ENCODE measurements at regions not wholly inside any gene's neighbourhood (a gene's known extent, or its start where the extent isn't known, plus 50 kb on each side); places are given as distances from the start of the nearest gene placed in this dataset.

GRCh38 chr12:109648521-109648920 lies 65.1 kb upstream of the FAM222A start:
- Histone ChIP-seq H3K27ac (ENCODE audit: low read length) (no peak overlapping the region), H3K4me3 (ENCODE audit: low read length) (no peak overlapping the region)

GRCh38 chr12:109650808-109651207 lies 62.8 kb upstream of the FAM222A start:
- Histone ChIP-seq H3K9ac (ENCODE audit: low read length) (no peak overlapping the region), H3K4me2 (ENCODE audit: low read depth, low read length, poor library complexity, severe bottlenecking) (no peak overlapping the region), H3K4me3 (ENCODE audit: low read length) (no peak overlapping the region), H3K27ac (ENCODE audit: low read length) (no peak overlapping the region), H3K9me2 (replicated peaks; ENCODE audit: insufficient read depth, low read length) (no peaks in the 10 kb centered on the region), H3K79me2 (ENCODE audit: low read length) (no peaks in the 10 kb centered on the region), H3K4me1 (ENCODE audit: low read length) (peaks cover 12% of the 10 kb centered on the region), H3K27me3 (ENCODE audit: low read length) (no peaks in the 10 kb centered on the region; the same call in 1 of the 2 replicates), H4K20me1 (ENCODE audit: insufficient read depth, low read depth, low read length) (no peaks in the 10 kb centered on the region), H3K36me3 (ENCODE audit: insufficient read depth, low read length) (no peaks in the 10 kb centered on the region), H3K9me3 (ENCODE audit: low read length) (no peaks in the 10 kb centered on the region), H2AFZ (ENCODE audit: low read length) (no peak overlapping the region)
- peak; percentile 43 for DNase-seq

More at GRCh38 chr12:109648521-109648920, 65.1 kb upstream of the FAM222A start:
- no peaks in the 10 kb centered on the region for H4K20me1 ChIP-seq (ENCODE audit: insufficient read depth, low read depth, low read length)
- no peak overlapping the region for H3K9ac ChIP-seq (ENCODE audit: low read length)
- H3K79me2 ChIP-seq (ENCODE audit: low read length): no peaks in the 10 kb centered on the region
- no peaks in the 10 kb centered on the region; the same call in 1 of the 2 replicates for H3K27me3 ChIP-seq (ENCODE audit: low read length)
- H2AFZ ChIP-seq (ENCODE audit: low read length): no peak overlapping the region
- H3K9me3 ChIP-seq (ENCODE audit: low read length): no peaks in the 10 kb centered on the region
- no peak overlapping the region for H3K4me2 ChIP-seq (ENCODE audit: low read depth, low read length, poor library complexity, severe bottlenecking)
- peaks cover 6% of the 10 kb centered on the region for H3K4me1 ChIP-seq (ENCODE audit: low read length)
- no peak for DNase-seq
- H3K36me3 ChIP-seq (ENCODE audit: insufficient read depth, low read length): no peaks in the 10 kb centered on the region
- H3K9me2 ChIP-seq (replicated peaks; ENCODE audit: insufficient read depth, low read length): no peaks in the 10 kb centered on the region

- Histone ChIP-seq H3K9me3 (ENCODE audit: low read length) (no peaks in the 10 kb centered on the region), H3K4me2 (ENCODE audit: low read depth, low read length, poor library complexity, severe bottlenecking) (no peak overlapping the region), H4K20me1 (ENCODE audit: insufficient read depth, low read depth, low read length) (no peaks in the 10 kb centered on the region), H3K9ac (ENCODE audit: low read length) (no peak overlapping the region), H3K4me3 (ENCODE audit: low read length) (no peak overlapping the region), H3K27me3 (ENCODE audit: low read length) (no peaks in the 10 kb centered on the region; the same call in 1 of the 2 replicates), H3K36me3 (ENCODE audit: insufficient read depth, low read length) (no peaks in the 10 kb centered on the region), H3K27ac (ENCODE audit: low read length) (no peak overlapping the region), H3K79me2 (ENCODE audit: low read length) (no peaks in the 10 kb centered on the region), H2AFZ (ENCODE audit: low read length) (no peak overlapping the region), H3K4me1 (ENCODE audit: low read length) (peaks cover 19% of the 10 kb centered on the region), H3K9me2 (replicated peaks; ENCODE audit: insufficient read depth, low read length) (no peaks in the 10 kb centered on the region)
- no peak for DNase-seq
These were observed 62.0 kb upstream of the FAM222A start for GRCh38 chr12:109651596-109651995.

- Histone ChIP-seq H4K20me1 (ENCODE audit: insufficient read depth, low read depth, low read length) (no peaks in the 10 kb centered on the region), H3K4me2 (ENCODE audit: low read depth, low read length, poor library complexity, severe bottlenecking) (no peak overlapping the region), H3K9me3 (ENCODE audit: low read length) (no peaks in the 10 kb centered on the region), H3K79me2 (ENCODE audit: low read length) (no peaks in the 10 kb centered on the region), H3K9ac (ENCODE audit: low read length) (no peak overlapping the region), H3K4me3 (ENCODE audit: low read length) (no peak overlapping the region), H3K9me2 (replicated peaks; ENCODE audit: insufficient read depth, low read length) (no peaks in the 10 kb centered on the region), H3K36me3 (ENCODE audit: insufficient read depth, low read length) (no peaks in the 10 kb centered on the region), H2AFZ (ENCODE audit: low read length) (no peak overlapping the region), H3K4me1 (ENCODE audit: low read length) (peaks cover 28% of the 10 kb centered on the region), H3K27me3 (ENCODE audit: low read length) (no peaks in the 10 kb centered on the region; the same call in 1 of the 2 replicates), H3K27ac (ENCODE audit: low read length) (no peak overlapping the region)
- DNase-seq: no peak
These were observed 61.2 kb upstream of the FAM222A start for GRCh38 chr12:109652233-109652976.

- H3K9me2 ChIP-seq (replicated peaks; ENCODE audit: insufficient read depth, low read length): no peaks in the 10 kb centered on the region
- no peaks in the 10 kb centered on the region for H3K36me3 ChIP-seq (ENCODE audit: insufficient read depth, low read length)
- no peaks in the 10 kb centered on the region for H4K20me1 ChIP-seq (ENCODE audit: insufficient read depth, low read depth, low read length)
- H3K9ac ChIP-seq (ENCODE audit: low read length): no peak overlapping the region
- peaks cover 31% of the 10 kb centered on the region for H3K4me1 ChIP-seq (ENCODE audit: low read length)
- no peak overlapping the region for H3K27ac ChIP-seq (ENCODE audit: low read length)
- DNase-seq: no peak
- no peaks in the 10 kb centered on the region for H3K9me3 ChIP-seq (ENCODE audit: low read length)
- no peak overlapping the region for H2AFZ ChIP-seq (ENCODE audit: low read length)
- no peak overlapping the region for H3K4me3 ChIP-seq (ENCODE audit: low read length)
- H3K4me2 ChIP-seq (ENCODE audit: low read depth, low read length, poor library complexity, severe bottlenecking): no peak overlapping the region
- H3K79me2 ChIP-seq (ENCODE audit: low read length): no peaks in the 10 kb centered on the region
- H3K27me3 ChIP-seq (ENCODE audit: low read length): no peaks in the 10 kb centered on the region; the same call in 1 of the 2 replicates
These were observed 60.7 kb upstream of the FAM222A start for GRCh38 chr12:109652977-109653264.

- Histone ChIP-seq H3K36me3 (ENCODE audit: insufficient read depth, low read length) (no peaks in the 10 kb centered on the region), H2AFZ (ENCODE audit: low read length) (no peak overlapping the region), H3K4me3 (ENCODE audit: low read length) (no peak overlapping the region), H3K9me3 (ENCODE audit: low read length) (no peaks in the 10 kb centered on the region), H4K20me1 (ENCODE audit: insufficient read depth, low read depth, low read length) (no peaks in the 10 kb centered on the region), H3K9ac (ENCODE audit: low read length) (no peak overlapping the region), H3K27me3 (ENCODE audit: low read length) (no peaks in the 10 kb centered on the region; the same call in 1 of the 2 replicates), H3K79me2 (ENCODE audit: low read length) (no peaks in the 10 kb centered on the region), H3K4me1 (ENCODE audit: low read length) (peaks cover 31% of the 10 kb centered on the region), H3K9me2 (replicated peaks; ENCODE audit: insufficient read depth, low read length) (no peaks in the 10 kb centered on the region), H3K4me2 (ENCODE audit: low read depth, low read length, poor library complexity, severe bottlenecking) (no peak overlapping the region), H3K27ac (ENCODE audit: low read length) (no peak overlapping the region)
- DNase-seq: no peak
These were observed 59.7 kb upstream of the FAM222A start for GRCh38 chr12:109653890-109654289.

- Histone ChIP-seq H3K9me2 (replicated peaks; ENCODE audit: insufficient read depth, low read length) (no peaks in the 10 kb centered on the region), H3K36me3 (ENCODE audit: insufficient read depth, low read length) (no peaks in the 10 kb centered on the region), H3K4me1 (ENCODE audit: low read length) (peaks cover 31% of the 10 kb centered on the region), H3K9ac (ENCODE audit: low read length) (no peak overlapping the region), H3K4me2 (ENCODE audit: low read depth, low read length, poor library complexity, severe bottlenecking) (no peak overlapping the region), H2AFZ (ENCODE audit: low read length) (no peak overlapping the region), H3K27me3 (ENCODE audit: low read length) (no peaks in the 10 kb centered on the region; the same call in 1 of the 2 replicates), H4K20me1 (ENCODE audit: insufficient read depth, low read depth, low read length) (no peaks in the 10 kb centered on the region), H3K79me2 (ENCODE audit: low read length) (no peaks in the 10 kb centered on the region), H3K27ac (ENCODE audit: low read length) (no peak overlapping the region), H3K9me3 (ENCODE audit: low read length) (no peaks in the 10 kb centered on the region), H3K4me3 (ENCODE audit: low read length) (no peak overlapping the region)
- no peak for DNase-seq
These were observed 59.3 kb upstream of the FAM222A start for GRCh38 chr12:109654357-109654756.

- H4K20me1 ChIP-seq (ENCODE audit: insufficient read depth, low read depth, low read length): no peaks in the 10 kb centered on the region
- H3K4me3 ChIP-seq (ENCODE audit: low read length): peak overlapping the region; percentile 37; the same call in 1 of the 2 replicates
- H3K79me2 ChIP-seq (ENCODE audit: low read length): no peaks in the 10 kb centered on the region
- H3K9me3 ChIP-seq (ENCODE audit: low read length): no peaks in the 10 kb centered on the region
- peaks cover 30% of the 10 kb centered on the region for H3K4me1 ChIP-seq (ENCODE audit: low read length)
- H3K9me2 ChIP-seq (replicated peaks; ENCODE audit: insufficient read depth, low read length): no peaks in the 10 kb centered on the region
- H3K4me2 ChIP-seq (ENCODE audit: low read depth, low read length, poor library complexity, severe bottlenecking): peak overlapping the region; percentile 41
- no peak overlapping the region for H3K27ac ChIP-seq (ENCODE audit: low read length)
- peak overlapping the region; percentile 35; the same call in 1 of the 2 replicates for H3K9ac ChIP-seq (ENCODE audit: low read length)
- no peaks in the 10 kb centered on the region; the same call in 1 of the 2 replicates for H3K27me3 ChIP-seq (ENCODE audit: low read length)
- DNase-seq: no peak
- no peaks in the 10 kb centered on the region for H3K36me3 ChIP-seq (ENCODE audit: insufficient read depth, low read length)
- H2AFZ ChIP-seq (ENCODE audit: low read length): no peak overlapping the region
These were observed 58.0 kb upstream of the FAM222A start for GRCh38 chr12:109655578-109655977.

Measured in Karpas-422 (cell line).